Chondrocyte (in vitro differentiated cells): ENCODE measurements at regions not wholly inside any gene's neighbourhood (a gene's known extent, or its start where the extent isn't known, plus 50 kb on each side); places are given as distances from the start of the nearest gene placed in this dataset.

ENCODE experiments used
- DNase-seq: peaks from one replicate; pipeline ENCODE4 v3.0.0; 2021; ENCODE audit warnings: mixed read lengths, low spot score
- H3K27ac Mint-ChIP-seq: one replicate; pipeline ENCODE4 v1.8.0; 2021; ENCODE audit warnings: mild to moderate bottlenecking, moderate library complexity, mixed read lengths; ENCODE audit not compliant: unreplicated experiment
- H3K27me3 Mint-ChIP-seq: 2 replicates; pipeline ENCODE4 v1.8.0; 2021; ENCODE audit warnings: low read depth, mixed read lengths
- H3K36me3 Mint-ChIP-seq: 2 replicates; pipeline ENCODE4 v1.8.0; 2021; ENCODE audit warnings: low read depth, mixed read lengths
- H3K4me1 Mint-ChIP-seq: 2 replicates; pipeline ENCODE4 v1.8.0; 2021; ENCODE audit warnings: low read depth, mild to moderate bottlenecking, mixed read lengths
- H3K4me3 Mint-ChIP-seq: one replicate; pipeline ENCODE4 v1.8.0; 2021; ENCODE audit warnings: mild to moderate bottlenecking, moderate library complexity, mixed read lengths; ENCODE audit not compliant: unreplicated experiment
- H3K9me3 Mint-ChIP-seq: 2 replicates; pipeline ENCODE4 v1.8.0; 2021; ENCODE audit warnings: low read depth, mixed read lengths
- CTCF ChIP-seq: fragments of 200-600 bp; sonication (generic); IDR thresholded peaks from 2 replicates; pipeline ENCODE4 v1.5.0; 2021; ENCODE audit warnings: antibody characterized with exemption, mild to moderate bottlenecking, moderate library complexity

GRCh38 chr2:56011624-56012023, 88.0 kb upstream of the EFEMP1 start:
- Mint-ChIP-seq H3K4me3 (no peak overlapping the region), H3K36me3 (no peaks in the 10 kb centered on the region), H3K4me1 (no peaks in the 10 kb centered on the region), H3K27ac (no peak overlapping the region), H3K9me3 (no peaks in the 10 kb centered on the region), H3K27me3 (peaks cover 15% of the 10 kb centered on the region)
- no peak for TF ChIP-seq CTCF
- no peak for DNase-seq

GRCh38 chr2:56012221-56012765, 88.7 kb upstream of the EFEMP1 start:
- TF ChIP-seq CTCF: no peak
- Mint-ChIP-seq H3K4me3 (no peak overlapping the region), H3K27ac (no peak overlapping the region), H3K27me3 (peaks cover 17% of the 10 kb centered on the region), H3K36me3 (no peaks in the 10 kb centered on the region), H3K9me3 (no peaks in the 10 kb centered on the region), H3K4me1 (no peaks in the 10 kb centered on the region)
- no peak for DNase-seq

GRCh38 chr2:56013475-56013874, 89.9 kb upstream of the EFEMP1 start:
- H3K27me3 Mint-ChIP-seq: peaks cover 26% of the 10 kb centered on the region
- no peak overlapping the region for H3K4me3 Mint-ChIP-seq
- no peak for TF ChIP-seq CTCF
- H3K4me1 Mint-ChIP-seq: no peaks in the 10 kb centered on the region
- no peak overlapping the region for H3K27ac Mint-ChIP-seq
- H3K9me3 Mint-ChIP-seq: no peaks in the 10 kb centered on the region
- H3K36me3 Mint-ChIP-seq: no peaks in the 10 kb centered on the region
- DNase-seq: no peak

- no peak for TF ChIP-seq CTCF
- Mint-ChIP-seq H3K36me3 (no peaks in the 10 kb centered on the region), H3K4me3 (no peak overlapping the region), H3K27me3 (peaks cover 31% of the 10 kb centered on the region), H3K4me1 (no peaks in the 10 kb centered on the region), H3K27ac (no peak overlapping the region), H3K9me3 (no peaks in the 10 kb centered on the region)
- no peak for DNase-seq
Measured at GRCh38 chr2:56014046-56014730, 90.6 kb upstream of the EFEMP1 start.

GRCh38 chr2:56015711-56016115, 92.1 kb upstream of the EFEMP1 start:
- no peak for TF ChIP-seq CTCF
- Mint-ChIP-seq H3K9me3 (no peaks in the 10 kb centered on the region), H3K36me3 (no peaks in the 10 kb centered on the region), H3K4me3 (no peak overlapping the region), H3K27ac (no peak overlapping the region), H3K4me1 (no peaks in the 10 kb centered on the region), H3K27me3 (peaks cover 31% of the 10 kb centered on the region)
- DNase-seq: no peak
